HL-60 (cell line): ENCODE measurements at regions not wholly inside any gene's neighbourhood (a gene's known extent, or its start where the extent isn't known, plus 50 kb on each side); places are given as distances from the start of the nearest gene placed in this dataset.

Source experiments
- POLR2AphosphoS5 ChIP-seq: IDR thresholded peaks from 2 replicates; pipeline ENCODE4 v1.6.1; 2012; ENCODE audit warnings: low read depth
- SPI1 ChIP-seq: IDR thresholded peaks from 2 replicates; pipeline ENCODE4 v1.6.1; 2012; ENCODE audit warnings: low read depth, mild to moderate bottlenecking, borderline replicate concordance
- TF ChIP-seq, protein P1 (sequence below): IDR thresholded peaks from one replicate; pipeline ENCODE4 v1.5.1; 2011; ENCODE audit warnings: low read length, control low read depth, inconsistent platforms; ENCODE audit not compliant: insufficient read depth
- TF ChIP-seq, protein P2 (sequence below): IDR thresholded peaks from 2 replicates; pipeline ENCODE4 v1.6.1; 2012; ENCODE audit warnings: low read depth; ENCODE audit not compliant: insufficient replicate concordance

DNA sequence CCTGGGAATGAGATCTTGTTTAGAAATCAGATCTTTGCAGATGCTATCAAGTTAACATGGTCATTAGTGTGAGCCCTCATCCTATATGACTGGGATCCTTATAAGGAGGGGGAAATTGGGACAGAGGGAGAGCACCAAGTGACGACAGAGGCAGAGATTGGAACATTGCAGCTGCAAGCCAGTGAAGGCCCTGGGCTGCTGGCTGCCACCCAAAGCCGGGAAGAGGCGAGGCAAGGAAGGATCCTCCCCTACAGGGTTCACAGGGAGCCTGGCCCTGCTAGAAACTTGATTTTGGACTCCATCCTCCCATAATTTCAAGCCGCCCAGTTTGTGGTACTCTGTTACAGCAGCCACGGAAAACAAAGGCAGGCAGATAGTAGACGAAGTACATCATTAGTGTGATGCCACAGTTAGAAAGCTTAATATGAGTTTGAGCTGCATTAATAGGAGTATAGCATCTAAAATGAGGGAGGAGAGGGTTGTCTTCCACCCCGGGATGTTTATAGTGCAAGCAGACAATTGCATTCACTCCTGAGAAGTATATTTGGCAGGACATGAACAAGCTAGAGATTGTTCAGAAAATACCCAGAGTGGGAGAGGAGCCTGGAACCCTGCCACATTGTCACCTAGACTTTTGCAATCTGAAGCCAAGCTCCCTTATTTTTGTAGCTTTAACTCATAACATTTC lies 56.8 kb upstream of the CLMP start:
- TF ChIP-seq, protein P1, sequence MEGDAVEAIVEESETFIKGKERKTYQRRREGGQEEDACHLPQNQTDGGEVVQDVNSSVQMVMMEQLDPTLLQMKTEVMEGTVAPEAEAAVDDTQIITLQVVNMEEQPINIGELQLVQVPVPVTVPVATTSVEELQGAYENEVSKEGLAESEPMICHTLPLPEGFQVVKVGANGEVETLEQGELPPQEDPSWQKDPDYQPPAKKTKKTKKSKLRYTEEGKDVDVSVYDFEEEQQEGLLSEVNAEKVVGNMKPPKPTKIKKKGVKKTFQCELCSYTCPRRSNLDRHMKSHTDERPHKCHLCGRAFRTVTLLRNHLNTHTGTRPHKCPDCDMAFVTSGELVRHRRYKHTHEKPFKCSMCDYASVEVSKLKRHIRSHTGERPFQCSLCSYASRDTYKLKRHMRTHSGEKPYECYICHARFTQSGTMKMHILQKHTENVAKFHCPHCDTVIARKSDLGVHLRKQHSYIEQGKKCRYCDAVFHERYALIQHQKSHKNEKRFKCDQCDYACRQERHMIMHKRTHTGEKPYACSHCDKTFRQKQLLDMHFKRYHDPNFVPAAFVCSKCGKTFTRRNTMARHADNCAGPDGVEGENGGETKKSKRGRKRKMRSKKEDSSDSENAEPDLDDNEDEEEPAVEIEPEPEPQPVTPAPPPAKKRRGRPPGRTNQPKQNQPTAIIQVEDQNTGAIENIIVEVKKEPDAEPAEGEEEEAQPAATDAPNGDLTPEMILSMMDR, result no peak
- TF ChIP-seq SPI1 (no peak), POLR2AphosphoS5 (no peak)
- TF ChIP-seq, protein P2, sequence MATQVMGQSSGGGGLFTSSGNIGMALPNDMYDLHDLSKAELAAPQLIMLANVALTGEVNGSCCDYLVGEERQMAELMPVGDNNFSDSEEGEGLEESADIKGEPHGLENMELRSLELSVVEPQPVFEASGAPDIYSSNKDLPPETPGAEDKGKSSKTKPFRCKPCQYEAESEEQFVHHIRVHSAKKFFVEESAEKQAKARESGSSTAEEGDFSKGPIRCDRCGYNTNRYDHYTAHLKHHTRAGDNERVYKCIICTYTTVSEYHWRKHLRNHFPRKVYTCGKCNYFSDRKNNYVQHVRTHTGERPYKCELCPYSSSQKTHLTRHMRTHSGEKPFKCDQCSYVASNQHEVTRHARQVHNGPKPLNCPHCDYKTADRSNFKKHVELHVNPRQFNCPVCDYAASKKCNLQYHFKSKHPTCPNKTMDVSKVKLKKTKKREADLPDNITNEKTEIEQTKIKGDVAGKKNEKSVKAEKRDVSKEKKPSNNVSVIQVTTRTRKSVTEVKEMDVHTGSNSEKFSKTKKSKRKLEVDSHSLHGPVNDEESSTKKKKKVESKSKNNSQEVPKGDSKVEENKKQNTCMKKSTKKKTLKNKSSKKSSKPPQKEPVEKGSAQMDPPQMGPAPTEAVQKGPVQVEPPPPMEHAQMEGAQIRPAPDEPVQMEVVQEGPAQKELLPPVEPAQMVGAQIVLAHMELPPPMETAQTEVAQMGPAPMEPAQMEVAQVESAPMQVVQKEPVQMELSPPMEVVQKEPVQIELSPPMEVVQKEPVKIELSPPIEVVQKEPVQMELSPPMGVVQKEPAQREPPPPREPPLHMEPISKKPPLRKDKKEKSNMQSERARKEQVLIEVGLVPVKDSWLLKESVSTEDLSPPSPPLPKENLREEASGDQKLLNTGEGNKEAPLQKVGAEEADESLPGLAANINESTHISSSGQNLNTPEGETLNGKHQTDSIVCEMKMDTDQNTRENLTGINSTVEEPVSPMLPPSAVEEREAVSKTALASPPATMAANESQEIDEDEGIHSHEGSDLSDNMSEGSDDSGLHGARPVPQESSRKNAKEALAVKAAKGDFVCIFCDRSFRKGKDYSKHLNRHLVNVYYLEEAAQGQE, result no peak
